Left ventricle myocardium inferior (tissue), 1 donor: ENCODE measurements at regions not wholly inside any gene's neighbourhood (a gene's known extent, or its start where the extent isn't known, plus 50 kb on each side); places are given as distances from the start of the nearest gene placed in this dataset.

Source experiments
- DNase-seq: peaks from one replicate; pipeline ENCODE4 v3.0.0-alpha.2; 2020
- H3K27ac ChIP-seq: fragments of 200-600 bp; replicated peaks from 2 replicates; pipeline ENCODE4 v1.8.0; 2021
- H3K27me3 ChIP-seq: fragments of 200-600 bp; 2 replicates; pipeline ENCODE4 v1.8.0; 2021; ENCODE audit warnings: low read depth
- H3K36me3 ChIP-seq: fragments of 200-600 bp; 2 replicates; pipeline ENCODE4 v1.8.0; 2021
- H3K4me1 ChIP-seq: fragments of 200-600 bp; 2 replicates; pipeline ENCODE4 v1.8.0; 2021
- H3K4me3 ChIP-seq: fragments of 200-600 bp; 2 replicates; pipeline ENCODE4 v1.8.0; 2021; ENCODE audit warnings: mild to moderate bottlenecking, moderate library complexity
- H3K9me3 ChIP-seq: fragments of 200-600 bp; replicated peaks from 2 replicates; pipeline ENCODE4 v1.8.0; 2021
- CTCF ChIP-seq: fragments of 200-600 bp; IDR thresholded peaks from 2 replicates; pipeline ENCODE4 v1.8.0; 2021; ENCODE audit warnings: antibody characterized with exemption, mild to moderate bottlenecking, borderline replicate concordance
- intact Hi-C: fragments of 100-400 bp; cut with micrococcal nuclease; formaldehyde crosslinking; loops from one replicate; pipeline ENCODE4 v1.11.0; 2022
- donor health status: DM: no; HTN: yes; CAD: no; lungs with severe emphysema.

- no peak for TF ChIP-seq CTCF
- H3K27me3 ChIP-seq = peaks cover 27% of the 10 kb centered on the region
Observed at GRCh38 chr12:114998750-114999128, 314.8 kb upstream of the TBX3 start.

GRCh38 chr12:114998118-114998749 lies 314.3 kb upstream of the TBX3 start:
- Histone ChIP-seq H3K36me3 (no peaks in the 10 kb centered on the region), H3K4me3 (no peak overlapping the region), H3K4me1 (peaks cover 10% of the 10 kb centered on the region), H3K9me3 (peaks cover 9% of the 10 kb centered on the region), H3K27me3 (peaks cover 26% of the 10 kb centered on the region), H3K27ac (no peak overlapping the region)
- DNase-seq = no peak
- intact Hi-C loops = no loop called here
- TF ChIP-seq CTCF = no peak

More at GRCh38 chr12:114998750-114999128, 314.8 kb upstream of the TBX3 start:
- Histone ChIP-seq H3K9me3 (peaks cover 9% of the 10 kb centered on the region), H3K4me1 (peaks cover 10% of the 10 kb centered on the region), H3K36me3 (no peaks in the 10 kb centered on the region), H3K4me3 (no peak overlapping the region), H3K27ac (no peak overlapping the region)
- no peak for DNase-seq
- intact Hi-C loops = no loop called here

- Histone ChIP-seq H3K4me1 (peaks cover 10% of the 10 kb centered on the region), H3K27me3 (peaks cover 7% of the 10 kb centered on the region), H3K4me3 (no peak overlapping the region), H3K9me3 (peaks cover 9% of the 10 kb centered on the region), H3K36me3 (no peaks in the 10 kb centered on the region), H3K27ac (no peak overlapping the region)
- intact Hi-C loops = no loop called here
- DNase-seq = no peak
- no peak for TF ChIP-seq CTCF
Observed at GRCh38 chr12:114996382-114996781, 312.4 kb upstream of the TBX3 start.

DNA sequence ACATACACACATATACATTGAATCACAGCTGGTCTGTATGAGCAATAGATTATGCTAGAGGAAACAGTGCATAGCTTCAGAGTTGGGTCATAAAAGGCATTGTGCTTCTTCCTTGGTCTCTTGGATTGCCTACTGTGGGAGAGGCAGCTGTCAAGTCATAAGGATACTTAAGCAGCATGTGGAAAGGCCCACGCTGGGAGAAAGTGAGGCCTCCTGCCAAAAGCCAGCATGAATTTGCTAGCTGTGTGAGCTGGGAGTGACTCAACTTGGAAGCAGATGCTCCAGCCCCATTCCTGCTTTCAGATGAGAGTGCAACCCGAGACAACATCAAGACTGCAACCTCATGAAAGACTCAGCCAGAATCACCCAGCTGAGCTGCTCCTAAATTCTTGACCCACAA lies 311.9 kb upstream of the TBX3 start:
- no peaks in the 10 kb centered on the region for H3K36me3 ChIP-seq
- H3K4me1 ChIP-seq = peaks cover 10% of the 10 kb centered on the region
- H3K9me3 ChIP-seq = peaks cover 9% of the 10 kb centered on the region
- intact Hi-C loops = no loop called here
- no peak for DNase-seq
- H3K27ac ChIP-seq = no peak overlapping the region
- H3K4me3 ChIP-seq = no peak overlapping the region
- no peak for TF ChIP-seq CTCF
- peaks cover 2% of the 10 kb centered on the region for H3K27me3 ChIP-seq

DNA sequence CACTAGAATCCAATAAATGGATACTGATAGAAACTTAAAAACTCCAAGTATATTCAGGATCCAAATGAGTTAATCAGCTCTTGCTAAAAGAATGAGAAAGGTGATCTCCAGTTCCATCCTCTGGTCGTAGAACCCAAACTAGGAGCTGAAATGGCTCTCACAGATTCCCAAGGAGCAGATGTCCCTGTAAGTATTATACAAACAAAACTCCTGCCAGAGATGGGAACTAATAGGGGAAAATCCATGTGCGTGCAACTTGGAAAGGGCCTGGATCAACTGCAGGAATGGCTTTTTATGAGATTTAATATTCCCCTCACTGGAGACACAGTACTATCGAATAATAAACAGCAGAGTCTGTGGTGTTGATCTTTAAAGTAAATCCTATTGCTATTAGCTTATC lies 309.2 kb upstream of the TBX3 start:
- intact Hi-C loops = no loop called here

More for the DNA sequence above, 309.2 kb upstream of the TBX3 start:
- H3K4me1 ChIP-seq = no peaks in the 10 kb centered on the region
- peak overlapping the region; percentile 16 for H3K27ac ChIP-seq
- peaks cover 9% of the 10 kb centered on the region for H3K9me3 ChIP-seq
- peaks cover 10% of the 10 kb centered on the region for H3K27me3 ChIP-seq
- no peaks in the 10 kb centered on the region for H3K36me3 ChIP-seq
- TF ChIP-seq CTCF = no peak
- DNase-seq = no peak
- no peak overlapping the region for H3K4me3 ChIP-seq
